Fibroblast of upper back skin (primary cell): ENCODE measurements at regions not wholly inside any gene's neighbourhood (a gene's known extent, or its start where the extent isn't known, plus 50 kb on each side); places are given as distances from the start of the nearest gene placed in this dataset.

Experiments used
- DNase-seq: peaks from one replicate; pipeline ENCODE4 v3.0.0-alpha.2; 2013

DNA sequence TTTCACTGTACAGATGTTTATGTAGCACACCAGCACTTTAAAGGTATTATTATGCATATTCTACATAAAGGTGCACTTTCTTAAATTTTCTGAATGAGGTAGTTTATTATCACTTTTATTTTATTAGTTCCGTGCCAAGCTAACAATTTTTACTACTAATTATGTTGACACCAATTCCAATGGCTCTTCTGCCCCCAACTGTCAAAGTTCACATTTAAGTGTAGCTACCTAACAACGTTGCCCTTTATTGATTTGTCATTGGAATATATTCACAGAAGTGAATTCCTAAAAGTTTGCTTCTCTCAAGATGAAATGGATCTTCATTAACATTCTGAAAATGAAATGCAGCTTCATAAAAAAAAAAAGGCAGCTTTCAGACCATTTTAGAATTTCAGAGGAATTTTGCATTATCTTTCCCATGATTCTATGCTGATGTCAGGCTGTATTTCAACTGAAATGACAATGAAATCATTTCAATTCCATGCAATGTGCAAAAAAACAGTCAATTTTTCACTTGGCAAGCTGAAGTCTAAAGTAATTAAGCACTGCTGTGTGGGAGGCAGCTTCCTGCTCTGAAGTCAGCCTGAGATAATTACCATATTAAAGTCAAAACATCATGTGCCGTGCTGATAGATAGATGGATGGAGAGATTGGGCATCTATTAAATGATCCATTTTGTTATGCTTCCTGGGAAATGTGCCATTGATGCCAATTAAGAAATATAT lies 229.2 kb downstream of the TTLL7 start:
- no peak for DNase-seq

DNA sequence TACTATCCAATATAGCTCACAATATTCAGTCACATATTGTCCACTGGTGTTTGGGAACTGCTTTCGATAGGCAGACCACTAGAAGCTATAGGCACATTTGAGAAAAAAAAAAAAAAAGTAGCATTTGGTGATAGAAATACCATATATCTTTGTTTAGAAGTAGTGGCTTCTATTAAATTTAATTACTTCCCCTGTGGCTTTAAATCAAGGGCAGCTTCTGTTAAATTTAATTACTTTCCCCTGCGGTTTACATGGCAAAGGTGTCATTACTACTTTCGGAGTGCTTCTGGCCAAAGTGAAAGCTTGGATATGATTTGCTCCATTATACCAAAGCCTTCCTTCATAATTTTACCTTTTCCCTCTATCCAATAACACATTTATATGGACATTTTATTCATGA lies 229.9 kb downstream of the TTLL7 start:
- DNase-seq, result no peak

DNA sequence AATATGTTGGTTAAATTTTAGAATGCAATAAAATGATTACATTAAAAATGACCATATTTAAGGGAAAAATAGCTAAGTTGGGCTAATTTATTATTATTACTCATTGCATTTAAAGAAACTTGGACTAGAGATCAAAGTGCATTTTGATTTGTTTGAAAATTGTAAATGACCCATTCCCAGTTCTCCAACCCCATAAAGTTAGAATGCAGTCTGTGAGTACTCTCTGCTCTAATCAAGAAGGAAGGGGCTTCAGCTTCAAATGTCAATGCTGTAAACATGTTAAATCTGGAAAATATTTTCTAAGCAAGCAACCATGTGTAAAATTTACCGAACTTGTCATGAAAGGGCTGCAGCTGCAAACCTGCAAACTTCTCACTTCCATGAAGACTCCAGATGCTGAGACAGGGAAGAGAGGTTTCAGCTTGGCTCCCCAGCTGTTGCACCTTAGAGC lies 232.7 kb downstream of the TTLL7 start:
- no peak for DNase-seq

DNA sequence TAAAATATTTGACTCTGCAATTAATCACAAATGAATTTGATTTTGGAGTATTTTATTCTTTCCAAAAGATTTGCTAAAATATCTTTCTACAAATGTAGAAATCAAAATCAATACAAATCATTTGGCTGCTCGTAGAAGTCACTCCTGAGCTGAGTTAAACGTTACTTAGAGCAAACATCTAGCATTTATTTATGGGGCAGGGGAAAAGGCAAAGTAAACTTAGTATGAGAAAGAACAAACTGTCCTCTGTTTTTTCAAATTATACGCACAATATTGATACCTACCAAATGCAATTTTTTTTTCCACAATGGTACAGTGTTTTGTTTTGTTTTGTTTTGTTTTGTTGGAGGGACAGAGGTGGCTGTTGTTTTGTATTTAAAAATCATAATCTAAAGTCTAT lies 233.8 kb downstream of the TTLL7 start:
- DNase-seq, result no peak

DNA sequence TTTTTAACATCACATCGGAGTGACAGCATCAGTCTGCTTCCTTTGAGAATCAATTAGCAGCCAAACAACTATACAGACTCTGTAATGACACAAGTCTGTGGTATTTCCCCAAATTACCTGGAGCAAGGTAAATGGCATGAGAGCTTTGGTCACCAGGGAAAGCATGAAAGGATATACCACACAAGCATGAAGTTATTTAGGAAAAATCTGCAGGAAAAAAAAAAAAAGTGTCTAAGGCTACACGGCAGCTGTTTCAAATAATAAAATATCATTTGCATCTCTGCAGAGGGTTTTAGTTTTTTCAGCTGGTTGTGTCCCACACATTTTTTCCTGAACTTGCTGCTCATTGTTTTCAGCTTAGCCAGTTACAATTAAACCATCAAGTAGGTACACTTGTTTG lies 234.7 kb downstream of the TTLL7 start:
- DNase-seq, result peak; percentile 5

DNA sequence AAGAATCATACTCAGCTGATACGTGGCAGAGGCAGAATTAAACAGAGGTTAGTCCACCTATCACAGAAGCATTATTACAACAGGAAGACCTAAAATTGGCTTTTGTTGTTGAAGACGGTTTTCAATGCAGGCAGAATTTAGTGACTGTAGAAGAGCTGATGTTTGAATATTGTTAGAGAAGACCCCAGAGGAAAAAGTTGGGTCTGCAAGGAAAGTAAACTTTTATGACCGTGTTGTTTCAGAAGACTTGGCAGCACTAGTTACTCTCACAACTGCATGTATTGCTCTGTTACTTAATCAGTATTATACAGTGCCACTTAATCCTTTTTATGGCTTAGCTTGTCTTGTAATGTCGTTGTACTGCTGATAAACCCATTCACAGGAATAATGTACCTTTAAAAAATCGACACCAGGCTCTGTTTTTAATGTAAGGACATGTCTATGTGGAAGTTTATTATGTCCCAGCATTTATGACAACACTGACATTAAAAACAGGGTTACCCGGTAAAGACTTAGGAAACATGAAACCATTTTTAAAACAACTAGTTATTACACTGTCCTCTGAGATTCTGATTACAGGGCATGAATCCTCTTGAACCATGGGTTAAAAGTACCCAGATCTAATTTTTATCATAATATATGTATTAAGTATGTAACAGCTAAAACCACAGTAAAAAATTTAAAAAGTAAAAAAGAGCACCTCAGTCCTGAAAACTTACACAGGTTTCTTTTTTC lies 235.4 kb downstream of the TTLL7 start:
- no peak for DNase-seq

DNA sequence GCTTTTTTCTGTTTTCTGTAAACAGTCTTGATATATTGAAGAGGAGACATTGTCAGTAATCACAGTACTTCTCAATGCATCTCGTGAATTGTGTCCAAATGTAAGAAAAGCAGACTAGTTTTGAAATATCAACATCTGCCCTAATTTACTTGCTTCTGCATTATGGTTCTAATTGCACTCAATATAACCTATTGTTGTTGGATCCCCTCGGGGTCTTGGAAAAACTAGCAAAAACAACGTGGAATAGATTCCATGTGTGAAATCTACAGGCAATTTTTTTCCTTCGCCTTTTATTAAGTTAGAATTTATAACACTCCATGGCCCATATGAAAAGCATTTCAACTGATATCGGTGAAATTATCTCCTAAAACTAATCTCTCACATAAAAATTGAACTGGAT lies 236.5 kb downstream of the TTLL7 start:
- DNase-seq, result no peak

DNA sequence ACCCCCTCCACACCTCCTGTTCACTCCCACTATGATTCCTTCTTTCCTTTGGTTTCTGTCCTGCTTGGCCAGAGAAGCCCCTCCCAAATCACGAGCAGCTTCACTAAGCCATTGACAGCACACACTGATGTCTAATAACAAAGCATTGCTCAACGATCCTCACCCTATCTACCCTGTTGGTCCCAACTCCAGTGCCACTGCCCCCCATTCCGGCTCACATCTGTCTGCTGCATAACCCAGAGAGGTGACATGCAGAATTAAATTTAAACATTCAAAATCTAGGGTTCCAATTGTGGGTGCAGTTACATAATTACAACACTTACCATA lies 236.9 kb downstream of the TTLL7 start:
- DNase-seq, result no peak

DNA sequence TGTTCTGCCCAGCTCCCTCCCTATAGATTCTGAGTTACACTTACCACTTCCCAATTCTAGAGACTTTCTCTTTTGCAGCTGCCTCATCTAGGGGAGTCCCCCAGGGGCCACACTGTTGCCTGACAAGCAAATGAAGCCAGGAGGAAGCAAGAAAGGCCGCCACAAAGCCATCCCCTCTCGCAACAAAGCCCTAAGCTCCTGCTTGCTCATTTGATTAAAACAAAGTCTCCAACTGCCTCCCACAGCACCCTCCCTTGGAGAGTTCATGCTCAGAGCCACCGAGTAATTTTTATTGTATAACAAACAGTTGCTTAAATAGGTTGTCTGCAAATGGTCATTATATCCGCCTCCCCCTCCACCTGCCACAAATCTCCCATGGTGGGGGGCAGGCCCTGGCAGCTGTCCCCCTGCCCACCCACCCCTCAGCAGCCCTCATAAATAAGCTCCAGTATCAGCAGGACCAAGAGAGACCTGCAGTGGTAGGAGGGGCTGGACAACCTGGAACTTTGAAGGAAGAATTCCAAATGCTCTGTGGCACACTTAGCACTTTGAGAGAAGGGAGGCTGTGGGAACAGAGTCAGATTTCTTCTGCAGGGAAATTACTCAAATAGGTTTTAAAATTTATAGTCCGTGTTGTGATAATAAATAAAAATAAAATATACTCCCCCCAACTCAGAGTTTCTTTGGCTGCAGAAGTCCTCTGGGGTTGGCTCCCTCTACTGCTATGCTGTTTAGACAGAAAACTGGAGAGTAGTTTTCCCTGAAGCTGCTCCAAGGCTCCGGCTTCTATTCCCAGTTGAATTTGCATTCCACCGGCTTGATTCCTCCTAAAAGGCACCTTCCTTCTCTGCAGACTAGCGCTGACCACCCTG lies 237.5 kb downstream of the TTLL7 start:
- no peak for DNase-seq

DNA sequence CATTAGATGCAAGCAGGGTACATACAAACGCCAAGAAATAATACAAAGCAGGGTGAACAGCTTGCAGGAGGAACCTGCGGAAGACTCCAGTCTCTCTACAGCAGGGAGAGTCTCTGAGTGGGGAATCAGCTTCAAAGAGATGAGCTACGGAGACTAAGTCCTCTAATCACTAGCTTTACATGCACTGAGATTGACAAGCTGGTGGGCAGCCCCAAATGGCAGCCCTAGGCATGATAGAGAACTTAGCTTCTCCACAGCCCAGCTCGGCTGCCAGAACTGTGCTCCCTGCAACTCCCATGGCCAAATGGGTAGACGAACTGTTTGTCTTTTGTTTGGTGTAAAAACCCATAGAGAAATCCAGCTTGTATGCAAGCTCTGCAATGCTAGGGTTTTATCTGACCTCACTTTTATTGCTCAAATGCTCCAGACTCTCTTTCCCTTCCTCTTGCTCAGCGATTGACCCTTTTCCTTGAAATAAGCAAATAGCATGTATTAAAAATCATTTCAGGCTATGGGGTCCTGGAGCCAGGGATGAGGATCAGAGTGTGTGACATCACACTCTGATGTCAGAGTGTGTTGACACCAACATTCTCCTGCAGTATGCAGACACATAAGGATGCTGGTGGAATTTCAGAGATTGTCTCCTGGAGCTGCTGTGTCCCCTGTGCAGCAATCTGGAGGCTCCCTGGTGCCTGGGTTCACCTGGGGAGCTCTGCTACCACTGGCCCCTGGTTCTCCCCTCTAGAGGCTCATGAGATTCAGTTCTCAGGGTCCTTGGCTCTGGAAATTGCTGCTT lies 238.5 kb downstream of the TTLL7 start:
- no peak for DNase-seq

DNA sequence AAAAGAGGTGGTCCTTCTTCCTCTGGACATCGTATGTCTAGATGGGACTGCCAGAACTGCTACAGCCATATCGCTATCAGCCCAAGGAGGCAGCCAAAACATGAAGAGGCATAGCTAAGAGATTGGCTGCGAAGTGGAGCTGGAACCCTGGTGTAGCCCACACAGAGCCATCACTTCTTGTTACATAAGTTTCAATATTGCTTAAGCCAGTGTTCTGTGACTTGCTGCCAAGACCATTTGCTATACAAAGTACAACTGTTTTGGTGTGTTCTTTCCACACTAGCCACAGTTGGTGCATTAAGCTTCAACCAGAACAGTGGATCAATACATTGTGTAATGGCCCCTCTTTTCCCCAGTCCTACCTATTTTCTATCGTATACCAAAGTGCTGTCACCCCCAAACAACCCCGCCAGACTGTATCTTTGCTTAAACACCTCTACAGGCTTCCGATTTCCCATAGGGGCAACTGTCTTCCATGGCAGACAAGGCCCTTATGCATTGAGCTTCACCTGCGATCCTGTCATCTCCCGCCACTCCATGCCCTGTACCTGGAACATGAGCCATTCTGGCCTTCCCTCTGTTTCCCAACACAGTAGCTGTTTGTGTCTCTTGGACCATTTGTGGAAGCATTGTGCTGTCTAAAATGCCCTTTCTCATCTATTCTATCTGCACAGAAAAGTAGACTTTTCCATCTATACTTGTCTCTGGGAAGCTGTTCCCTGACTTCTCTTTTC lies 241.8 kb downstream of the TTLL7 start:
- no peak for DNase-seq

DNA sequence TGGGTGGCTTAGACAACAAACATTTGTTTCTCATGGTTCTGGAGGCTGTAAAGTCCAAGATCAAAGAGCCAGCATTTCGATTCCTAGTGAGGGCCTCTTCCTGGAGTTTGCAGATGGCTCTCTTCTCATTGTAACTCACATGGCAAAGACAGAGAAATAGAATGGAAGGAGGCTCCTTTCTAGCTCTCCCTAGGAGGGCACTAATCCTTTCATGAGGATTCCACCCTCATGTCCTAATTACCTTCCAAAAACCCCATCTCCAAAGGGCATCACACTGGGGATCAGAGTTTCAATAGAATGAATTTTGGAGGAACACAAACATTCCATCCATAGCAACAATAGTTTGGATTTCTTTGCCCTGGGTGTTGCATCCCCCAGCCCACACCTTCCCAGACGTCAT lies 247.3 kb downstream of the TTLL7 start:
- no peak for DNase-seq

DNA sequence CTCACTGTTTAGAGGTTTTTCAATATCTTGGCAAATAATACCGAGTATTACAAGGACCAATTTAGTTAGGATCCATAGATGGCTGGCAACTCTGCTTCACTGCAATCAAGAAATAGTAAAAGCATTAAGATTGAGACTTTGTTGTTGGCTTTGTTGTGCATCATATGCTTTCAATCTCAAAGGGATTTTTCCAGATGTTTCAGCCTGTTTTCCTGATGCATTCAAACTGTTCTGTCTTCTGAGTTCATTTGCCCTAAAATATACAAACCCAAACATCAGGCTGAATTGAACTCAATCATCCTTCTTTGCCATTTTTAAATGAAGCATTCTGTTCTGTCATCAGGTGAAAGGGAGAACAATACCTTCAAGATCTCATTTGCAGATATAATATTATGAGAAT lies 248.7 kb downstream of the TTLL7 start:
- DNase-seq, result no peak

DNA sequence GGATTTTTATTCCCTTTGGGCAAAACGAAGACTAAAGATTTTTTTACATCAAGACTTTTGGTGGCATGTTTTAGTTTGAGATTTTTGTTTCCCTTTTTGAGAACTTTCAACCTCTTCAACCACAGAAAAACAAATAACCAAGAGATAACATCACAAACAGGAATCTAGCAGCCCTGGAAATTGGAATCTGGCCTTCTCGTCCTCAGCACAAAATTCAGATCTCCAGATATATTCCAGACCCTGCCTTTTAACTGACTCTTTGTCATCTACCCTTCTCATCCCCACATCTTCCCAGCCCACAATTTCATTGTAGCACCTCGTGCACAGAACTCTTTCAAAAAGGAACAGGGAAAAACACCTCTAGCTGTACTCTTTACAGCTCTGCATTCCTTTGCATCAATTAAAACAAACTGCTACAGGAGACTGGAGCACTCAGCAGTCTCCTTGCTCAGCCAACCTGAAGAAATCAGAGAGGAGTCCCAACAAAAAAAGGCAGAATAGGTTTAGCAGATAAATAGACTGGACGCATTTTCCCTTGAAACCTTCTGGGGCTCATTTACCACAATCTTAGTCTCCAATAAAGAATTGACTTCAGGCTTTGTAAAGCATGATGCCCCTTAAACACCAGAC lies 251.0 kb downstream of the TTLL7 start:
- DNase-seq, result no peak

DNA sequence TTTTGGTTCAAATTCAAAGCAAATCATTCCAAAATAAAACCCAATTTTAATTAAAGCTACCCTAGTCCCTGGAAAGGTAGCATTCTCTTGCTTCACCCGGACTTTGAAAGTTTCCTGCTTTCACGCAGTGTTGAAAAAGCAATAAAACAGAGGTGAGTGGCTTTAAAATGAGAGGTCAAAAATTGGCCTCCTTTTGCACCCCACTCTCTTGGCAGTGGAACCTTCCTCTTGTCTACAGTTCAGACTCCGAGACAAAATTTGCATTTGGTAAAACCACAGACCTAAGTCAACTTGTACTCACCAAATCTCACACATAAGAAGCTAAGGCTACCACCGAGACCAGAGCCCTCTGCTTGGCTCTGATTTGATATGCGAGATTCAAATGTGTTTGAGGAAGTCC lies 252.7 kb downstream of the TTLL7 start:
- no peak for DNase-seq

DNA sequence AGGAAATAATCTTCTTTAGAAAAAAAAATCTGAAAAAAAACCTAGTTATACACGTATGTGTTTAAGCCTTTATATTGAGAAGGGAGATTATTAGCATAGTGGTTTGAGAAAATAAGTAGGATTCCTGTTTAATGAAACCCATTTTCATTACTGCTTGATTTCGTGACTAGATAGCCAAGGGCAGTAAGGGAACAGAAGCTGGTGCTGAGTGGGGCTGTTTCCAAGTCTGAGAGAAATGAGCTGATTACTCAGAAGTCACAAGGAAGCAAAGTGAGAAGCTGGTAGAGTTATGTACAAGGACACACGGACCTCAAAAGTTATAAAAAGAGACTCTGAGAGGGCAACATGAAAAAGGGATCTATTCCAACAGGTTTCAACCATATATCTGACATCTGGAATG lies 256.5 kb downstream of the TTLL7 start:
- DNase-seq, result no peak

DNA sequence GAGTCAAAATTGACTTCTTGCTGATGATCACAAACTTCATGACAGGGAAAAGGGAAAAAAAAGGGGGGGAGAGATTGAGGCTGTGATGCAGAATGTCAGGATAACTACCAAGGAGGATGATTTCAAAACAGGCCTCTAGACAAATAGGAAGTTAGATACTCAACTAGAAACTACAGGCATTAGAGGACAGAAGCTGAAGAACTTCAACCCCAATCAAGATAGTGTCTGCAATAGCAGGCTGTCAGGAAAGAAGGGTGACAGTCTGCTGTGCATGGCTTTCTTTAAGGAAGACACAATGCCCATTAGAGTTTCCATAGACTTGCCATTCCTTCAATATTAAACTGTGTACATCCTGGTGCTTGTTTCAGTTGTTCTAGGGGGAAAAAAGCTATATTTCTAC lies 257.2 kb downstream of the TTLL7 start:
- no peak for DNase-seq

DNA sequence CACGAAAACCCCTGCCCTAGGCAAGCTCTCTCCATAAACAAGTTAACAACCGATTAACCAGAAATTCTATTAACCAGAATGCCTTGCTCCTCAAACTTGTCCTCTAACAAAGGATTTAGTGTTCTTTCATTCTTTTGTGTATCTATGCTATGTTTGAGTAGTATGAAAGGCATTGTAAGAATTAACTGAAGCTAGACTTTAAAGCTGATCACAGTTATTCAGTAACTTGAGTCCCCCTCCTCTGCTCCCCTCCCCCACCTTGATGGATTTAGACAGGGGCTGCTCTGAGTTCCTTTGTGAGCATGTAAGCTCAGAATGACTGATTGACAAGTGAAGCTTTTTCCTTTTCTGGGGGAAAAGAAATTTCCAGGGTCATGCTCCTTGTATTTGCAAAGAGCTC lies 257.6 kb downstream of the TTLL7 start:
- no peak for DNase-seq

DNA sequence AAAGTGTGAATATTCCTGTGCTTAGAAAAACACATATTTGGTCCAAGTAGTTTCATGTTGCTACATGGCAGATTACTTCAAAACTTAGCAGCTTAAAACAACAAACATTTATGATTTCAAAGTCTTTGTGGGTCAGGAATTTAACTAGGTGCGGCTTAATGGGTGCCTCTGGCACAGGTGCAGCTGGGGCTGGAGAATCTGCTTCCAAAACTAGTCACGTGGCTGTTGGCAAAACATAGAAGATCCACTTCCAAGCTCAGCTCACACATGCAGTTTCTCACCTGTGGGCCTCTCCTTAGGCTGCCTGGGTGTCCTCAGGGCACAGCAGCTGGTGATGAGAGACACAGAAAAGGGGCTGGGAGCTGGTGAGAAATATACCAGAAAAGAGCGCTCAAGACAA lies 263.4 kb downstream of the TTLL7 start:
- no peak for DNase-seq

DNA sequence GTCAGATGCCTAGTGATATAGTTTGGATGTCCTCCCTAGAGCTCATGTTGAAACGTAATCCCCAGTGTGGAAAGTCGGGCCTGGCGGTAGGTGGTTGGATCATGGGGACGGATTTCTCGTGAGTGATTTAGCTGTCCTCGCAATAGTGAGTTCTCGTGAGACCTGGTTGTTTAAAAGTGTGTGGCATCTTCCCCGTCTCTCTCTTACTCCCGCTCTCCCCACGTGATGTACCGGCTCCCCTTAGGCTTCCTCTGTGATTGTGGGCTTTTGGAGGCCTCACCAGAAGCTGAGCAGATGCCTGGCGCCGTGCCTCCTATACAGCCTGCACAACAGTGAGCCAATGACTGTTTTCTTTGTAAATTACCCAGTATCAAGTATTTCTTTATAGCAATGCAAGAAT lies 264.5 kb downstream of the TTLL7 start:
- no peak for DNase-seq

DNA sequence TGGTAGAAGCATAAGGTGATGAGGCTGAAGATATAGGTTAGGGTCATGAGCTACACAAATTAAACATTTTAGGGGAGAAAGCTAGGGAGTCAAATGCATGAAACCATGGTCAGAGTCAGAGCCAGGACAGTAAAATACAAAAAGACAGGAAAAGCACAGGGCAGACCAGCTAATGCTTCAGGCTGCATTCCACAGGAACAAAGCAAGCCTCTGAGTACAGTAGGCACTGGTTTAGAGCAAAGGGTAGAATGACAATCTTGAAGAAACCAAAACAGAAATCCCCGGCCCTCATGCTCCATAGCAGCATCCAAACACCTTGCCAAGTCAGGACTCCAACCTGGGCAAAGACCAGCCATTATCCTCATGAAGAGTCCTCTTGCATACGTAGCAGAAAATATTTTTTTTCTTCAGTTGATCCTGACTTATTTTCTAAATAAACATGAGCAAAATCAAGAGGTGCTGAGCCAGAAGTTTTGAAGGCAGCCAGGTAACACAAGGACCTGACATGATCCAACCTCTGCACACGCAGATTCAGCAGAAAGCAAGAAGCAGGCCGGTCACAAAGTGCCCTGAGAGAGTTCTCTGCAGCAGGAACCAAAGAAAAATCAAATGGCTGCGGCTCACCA lies 273.1 kb downstream of the TTLL7 start:
- DNase-seq, result no peak
